PC-9 (cell line): ENCODE measurements at regions not wholly inside any gene's neighbourhood (a gene's known extent, or its start where the extent isn't known, plus 50 kb on each side); places are given as distances from the start of the nearest gene placed in this dataset.

Experiments
- BruUV-seq: library from RNA; stranded (reverse); fragments of 400-500 nt; replicated peaks from 2 replicates; lab custom pipeline; 2021; lab: Mats Ljungman, UMichigan
- CTCF ChIA-PET: fragments of 300-600 bp; sonication (Branson Sonifier 250); formaldehyde crosslinking; loops from one replicate; lab custom pipeline; 2022; ENCODE audit warnings: antibody characterized with exemption; lab: Charles Lee
- POLR2A ChIA-PET: fragments of 300-600 bp; sonication (Branson Sonifier 250); formaldehyde crosslinking; loops from one replicate; lab custom pipeline; 2022; ENCODE audit warnings: antibody characterized with exemption; ENCODE audit not compliant: unreplicated experiment; lab: Charles Lee
- DNase-seq, 2 experiments: peaks; one replicate each; pipeline versions ENCODE4 v3.0.0 to v3.0.0-alpha.2; 2015 to 2022; ENCODE audit warnings: mixed read lengths in 1 of 2
- H2AFZ ChIP-seq: fragments of 200-600 bp; sonication (generic); 2 replicates; pipeline ENCODE4 v1.8.1; 2017; ENCODE audit warnings: antibody characterized with exemption
- H3F3A ChIP-seq: fragments of 200-600 bp; sonication (generic); 2 replicates; pipeline ENCODE4 v1.8.1; 2017; ENCODE audit warnings: antibody characterized with exemption, mild to moderate bottlenecking, low read depth; ENCODE audit not compliant: insufficient read depth
- H3K27ac ChIP-seq: fragments of 200-600 bp; sonication (generic); 2 replicates; pipeline ENCODE4 v1.6.1; 2016; ENCODE audit warnings: mixed run types
- H3K27me3 ChIP-seq: fragments of 200-600 bp; sonication (generic); 2 replicates; pipeline ENCODE4 v1.6.1; 2016; ENCODE audit warnings: low read depth, mixed run types; ENCODE audit not compliant: insufficient read depth
- H3K36me3 ChIP-seq: fragments of 200-600 bp; sonication (generic); 2 replicates; pipeline ENCODE4 v1.6.1; 2016; ENCODE audit warnings: low read depth, mixed run types
- H3K4me1 ChIP-seq: fragments of 200-600 bp; sonication (generic); replicated peaks from 2 replicates; pipeline ENCODE4 v1.6.1; 2016; ENCODE audit warnings: mixed run types; ENCODE audit not compliant: insufficient read depth
- H3K4me2 ChIP-seq: fragments of 200-600 bp; sonication (generic); 2 replicates; pipeline ENCODE4 v1.6.1; 2017; ENCODE audit warnings: mixed run types
- H3K4me3 ChIP-seq: fragments of 200-600 bp; sonication (generic); 2 replicates; pipeline ENCODE4 v1.6.1; 2016; ENCODE audit warnings: mixed run types
- H3K79me2 ChIP-seq: fragments of 200-600 bp; sonication (generic); 2 replicates; pipeline ENCODE4 v1.6.1; 2017; ENCODE audit warnings: low read depth, mixed run types
- H3K9me2 ChIP-seq: fragments of 200-600 bp; sonication (generic); 2 replicates; pipeline ENCODE4 v1.8.1; 2017; ENCODE audit warnings: mild to moderate bottlenecking; ENCODE audit not compliant: insufficient read depth
- H3K9me3 ChIP-seq: fragments of 200-600 bp; sonication (generic); 2 replicates; pipeline ENCODE4 v1.8.1; 2016; ENCODE audit warnings: low read depth; ENCODE audit not compliant: insufficient read depth
- H4K20me1 ChIP-seq: fragments of 200-600 bp; sonication (generic); 2 replicates; pipeline ENCODE4 v1.8.1; 2017; ENCODE audit not compliant: insufficient read depth
- EZH2 ChIP-seq: fragments of 200-600 bp; sonication (generic); IDR thresholded peaks from 2 replicates; pipeline ENCODE4 v1.8.0; 2017; ENCODE audit warnings: antibody characterized with exemption, low read depth
- intact Hi-C: fragments of 100-400 bp; cut with micrococcal nuclease; formaldehyde crosslinking; loops from one replicate; pipeline ENCODE4 v1.10.0; 2022; ENCODE audit not compliant: unreplicated experiment
- TF ChIP-seq, protein P1 (sequence below): fragments of 200-600 bp; sonication (generic); conservative IDR thresholded peaks from 2 replicates; pipeline ENCODE4 v1.6.1; 2017; ENCODE audit warnings: mixed run types, antibody characterized with exemption, mild to moderate bottlenecking, moderate library complexity

GRCh38 chr3:70737666-70738290 is 425.3 kb upstream of the MDFIC2 start:
- CTCF ChIA-PET = no interaction called here
- no peaks in the 10 kb centered on the region for H3K4me1 ChIP-seq
- H3F3A ChIP-seq = no peaks in the 10 kb centered on the region
- H3K27me3 ChIP-seq = no peaks in the 10 kb centered on the region
- BruUV-seq = no TSS peak
- H3K4me3 ChIP-seq = no peak overlapping the region
- no peak overlapping the region for H3K27ac ChIP-seq
- H3K36me3 ChIP-seq = no peaks in the 10 kb centered on the region
- H2AFZ ChIP-seq = no peak overlapping the region
- no peaks in the 10 kb centered on the region for H3K9me2 ChIP-seq
- no peak overlapping the region for H3K4me2 ChIP-seq
- H3K9me3 ChIP-seq = no peaks in the 10 kb centered on the region
- POLR2A ChIA-PET = no interaction called here
- no peaks in the 10 kb centered on the region for H4K20me1 ChIP-seq
- intact Hi-C loops = no loop called here
- no peak for DNase-seq
- no peaks in the 10 kb centered on the region for H3K79me2 ChIP-seq
- TF ChIP-seq, protein P1, sequence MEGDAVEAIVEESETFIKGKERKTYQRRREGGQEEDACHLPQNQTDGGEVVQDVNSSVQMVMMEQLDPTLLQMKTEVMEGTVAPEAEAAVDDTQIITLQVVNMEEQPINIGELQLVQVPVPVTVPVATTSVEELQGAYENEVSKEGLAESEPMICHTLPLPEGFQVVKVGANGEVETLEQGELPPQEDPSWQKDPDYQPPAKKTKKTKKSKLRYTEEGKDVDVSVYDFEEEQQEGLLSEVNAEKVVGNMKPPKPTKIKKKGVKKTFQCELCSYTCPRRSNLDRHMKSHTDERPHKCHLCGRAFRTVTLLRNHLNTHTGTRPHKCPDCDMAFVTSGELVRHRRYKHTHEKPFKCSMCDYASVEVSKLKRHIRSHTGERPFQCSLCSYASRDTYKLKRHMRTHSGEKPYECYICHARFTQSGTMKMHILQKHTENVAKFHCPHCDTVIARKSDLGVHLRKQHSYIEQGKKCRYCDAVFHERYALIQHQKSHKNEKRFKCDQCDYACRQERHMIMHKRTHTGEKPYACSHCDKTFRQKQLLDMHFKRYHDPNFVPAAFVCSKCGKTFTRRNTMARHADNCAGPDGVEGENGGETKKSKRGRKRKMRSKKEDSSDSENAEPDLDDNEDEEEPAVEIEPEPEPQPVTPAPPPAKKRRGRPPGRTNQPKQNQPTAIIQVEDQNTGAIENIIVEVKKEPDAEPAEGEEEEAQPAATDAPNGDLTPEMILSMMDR = no peak
- TF ChIP-seq EZH2 = no peak

DNA sequence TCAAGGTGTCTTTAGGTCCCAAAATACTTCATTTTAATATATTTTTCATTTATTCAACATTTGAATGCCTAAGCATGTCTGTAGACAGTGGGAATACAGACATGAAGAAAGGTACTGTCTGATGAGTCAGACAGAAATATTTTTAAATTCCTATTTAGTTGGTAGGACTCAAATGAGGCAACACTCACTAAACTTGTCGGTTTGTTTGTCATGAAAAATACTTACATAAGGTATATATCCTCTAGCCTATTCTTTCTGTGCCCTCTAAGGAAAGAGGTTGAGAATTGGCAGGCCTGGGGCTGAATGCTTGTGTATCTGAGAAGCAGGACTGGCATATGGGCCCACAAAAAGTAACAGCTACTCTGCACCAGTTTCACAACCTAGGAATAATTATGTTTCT is 423.6 kb upstream of the MDFIC2 start:
- intact Hi-C loops = no loop called here
- no peaks in the 10 kb centered on the region for H3F3A ChIP-seq
- H3K27ac ChIP-seq = no peak overlapping the region
- H3K9me2 ChIP-seq = no peaks in the 10 kb centered on the region
- no TSS peak for BruUV-seq
- no peak overlapping the region for H3K4me3 ChIP-seq
- CTCF ChIA-PET = no interaction called here
- no peak for TF ChIP-seq EZH2
- TF ChIP-seq, protein P1 = no peak
- H3K4me2 ChIP-seq = no peak overlapping the region
- DNase-seq = no peak
- H4K20me1 ChIP-seq = no peaks in the 10 kb centered on the region
- H3K27me3 ChIP-seq = no peaks in the 10 kb centered on the region
- H3K36me3 ChIP-seq = no peaks in the 10 kb centered on the region
- H3K79me2 ChIP-seq = no peaks in the 10 kb centered on the region
- no peak overlapping the region for H2AFZ ChIP-seq
- POLR2A ChIA-PET = no interaction called here
- H3K4me1 ChIP-seq = no peaks in the 10 kb centered on the region
- H3K9me3 ChIP-seq = no peaks in the 10 kb centered on the region

DNA sequence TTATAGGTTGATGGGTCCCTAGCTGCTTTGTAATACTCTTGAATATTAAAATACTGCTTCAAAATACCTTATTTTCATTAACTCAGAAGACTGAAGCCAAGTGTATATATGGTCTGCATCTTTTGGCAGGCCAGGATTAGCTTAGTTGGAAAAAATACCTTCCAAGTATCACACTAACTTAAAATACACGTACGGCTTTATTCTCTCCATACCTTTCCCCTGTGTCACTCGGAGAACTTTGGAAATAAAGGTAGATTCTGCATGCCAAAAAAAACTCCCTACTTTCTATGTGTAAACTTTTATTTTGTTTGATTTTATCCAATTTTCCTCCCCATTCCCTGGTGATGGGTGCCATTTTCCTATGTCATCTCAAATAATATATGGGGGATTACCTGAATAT is 422.3 kb upstream of the MDFIC2 start:
- no TSS peak for BruUV-seq
- no peaks in the 10 kb centered on the region for H3K9me2 ChIP-seq
- POLR2A ChIA-PET = no interaction called here
- no peak for DNase-seq
- H3K27ac ChIP-seq = no peak overlapping the region
- H3K79me2 ChIP-seq = no peaks in the 10 kb centered on the region
- H3K36me3 ChIP-seq = no peaks in the 10 kb centered on the region
- H3K9me3 ChIP-seq = no peaks in the 10 kb centered on the region
- no peaks in the 10 kb centered on the region for H3K27me3 ChIP-seq
- no peaks in the 10 kb centered on the region for H4K20me1 ChIP-seq
- H2AFZ ChIP-seq = no peak overlapping the region
- intact Hi-C loops = no loop called here
- H3K4me1 ChIP-seq = no peaks in the 10 kb centered on the region
- H3K4me3 ChIP-seq = no peak overlapping the region
- H3K4me2 ChIP-seq = no peak overlapping the region
- H3F3A ChIP-seq = no peaks in the 10 kb centered on the region
- TF ChIP-seq, protein P1 = no peak
- TF ChIP-seq EZH2 = no peak
- CTCF ChIA-PET = no interaction called here
